Upper lobe of left lung (tissue), 4 donors: ENCODE measurements at regions not wholly inside any gene's neighbourhood (a gene's known extent, or its start where the extent isn't known, plus 50 kb on each side); places are given as distances from the start of the nearest gene placed in this dataset.

Experiments used
- CTCF ChIP-seq, 6 experiments: fragments of 450-650 bp in 4 of 6; fragments of 200-600 bp in 2 of 6; sonication (generic) in 2 of 6; IDR thresholded peaks; one replicate each; pipeline ENCODE4 v1.5.1; 2016 to 2019; ENCODE audit warnings: antibody characterized with exemption in 6 of 6
- EP300 ChIP-seq, 4 donors: sonication (generic); formaldehyde crosslinking; IDR thresholded peaks; one replicate each; pipeline ENCODE4 v1.5.1; 2017; ENCODE audit warnings: antibody characterized with exemption in 4 of 4, control low read depth in 2 of 4
- POLR2A ChIP-seq, 4 donors: fragments of 450-650 bp; IDR thresholded peaks; one replicate each; pipeline ENCODE4 v1.5.1; 2016 to 2017; ENCODE audit warnings: antibody characterized with exemption in 4 of 4, mild to moderate bottlenecking in 2 of 4
- POLR2AphosphoS5 ChIP-seq, 2 donors: sonication (generic); formaldehyde crosslinking; IDR thresholded peaks; one replicate each; pipeline ENCODE4 v1.5.1; 2017; ENCODE audit warnings: antibody characterized with exemption in 2 of 2

- TF ChIP-seq CTCF (IDR thresholded peaks at IDR 0.05), result no peak
- no peak for TF ChIP-seq POLR2AphosphoS5 (IDR thresholded peaks at IDR 0.05)
- no peak for TF ChIP-seq EP300 (IDR thresholded peaks at IDR 0.05)
- no peak for TF ChIP-seq POLR2A (IDR thresholded peaks at IDR 0.05)
Measured at GRCh38 chr22:26732284-26732683, 74.9 kb downstream of the MIAT start.
